Lung (tissue), 11 donors: ENCODE measurements at regions not wholly inside any gene's neighbourhood (a gene's known extent, or its start where the extent isn't known, plus 50 kb on each side); places are given as distances from the start of the nearest gene placed in this dataset.

Experiments
- ATAC-seq: fragments of 200-7000 bp; cut with Tn5 transposase; one replicate; pipeline ENCODE4 v1.9.1; 2020; ENCODE audit warnings: moderate number of reproducible peaks; ENCODE audit not compliant: insufficient read depth, low FRiP score
- DNase-seq, 3 donors: peaks; one replicate each; pipeline ENCODE4 v3.0.0-alpha.2; 2013 to 2017
- H3K27ac ChIP-seq, 2 donors: one replicate each; pipeline ENCODE4 v1.5.1; 2013; ENCODE audit warnings: mild to moderate bottlenecking in 2 of 2, moderate library complexity in 2 of 2, control low read depth in 1 of 2, inconsistent platforms in 1 of 2, low read depth in 1 of 2, low read length in 1 of 2
- H3K27me3 ChIP-seq, 3 donors: one replicate each; pipeline ENCODE4 v1.5.1; 2013; ENCODE audit warnings: low read length in 2 of 3; ENCODE audit not compliant: control insufficient read depth in 3 of 3, insufficient read depth in 3 of 3
- H3K36me3 ChIP-seq, 4 donors: one replicate each; pipeline ENCODE4 v1.5.1; 2013; ENCODE audit warnings: low read length in 4 of 4, mild to moderate bottlenecking in 1 of 4, moderate library complexity in 1 of 4; ENCODE audit not compliant: control insufficient read depth in 4 of 4, insufficient read depth in 4 of 4
- H3K4me1 ChIP-seq, 5 donors: one replicate each; pipeline ENCODE4 v1.5.1; 2013; ENCODE audit warnings: low read length in 5 of 5, mild to moderate bottlenecking in 2 of 5, moderate library complexity in 1 of 5; ENCODE audit not compliant: control insufficient read depth in 5 of 5, insufficient read depth in 5 of 5
- H3K4me3 ChIP-seq: one replicate; pipeline ENCODE4 v1.5.1; 2013; ENCODE audit warnings: mild to moderate bottlenecking, control low read depth, moderate library complexity
- H3K9ac ChIP-seq, 2 donors: one replicate each; pipeline ENCODE4 v1.5.1; 2013; ENCODE audit warnings: low read length in 2 of 2, control low read depth in 1 of 2; ENCODE audit not compliant: insufficient read depth in 1 of 2
- H3K9me3 ChIP-seq, 4 donors: one replicate each; pipeline ENCODE4 v1.5.1; 2013; ENCODE audit warnings: low read length in 3 of 4, mild to moderate bottlenecking in 1 of 4, moderate library complexity in 1 of 4; ENCODE audit not compliant: control insufficient read depth in 4 of 4, insufficient read depth in 3 of 4
- CTCF ChIP-seq: IDR thresholded peaks from 2 replicates; pipeline ENCODE4 v1.5.1; 2012; ENCODE audit warnings: mild to moderate bottlenecking; ENCODE audit errors: control extremely low read depth, extremely low read depth
- WGBS, 2 donors: extraction: QIAGEN DNeasy Blood & Tissue Kit; methylation state at CpG; one replicate each; pipeline ENCODE4 v1.1.7; 2013; 5-methylcytosine and 5-hydroxymethylcytosine counted together
- donor health status: control.
- donor health status: control.
- donor health status: Bipolar disorder and iron deficiency.
- donor health status: healthy.
- donor health status: DM: yes; HTN: yes; CAD: no.

DNA sequence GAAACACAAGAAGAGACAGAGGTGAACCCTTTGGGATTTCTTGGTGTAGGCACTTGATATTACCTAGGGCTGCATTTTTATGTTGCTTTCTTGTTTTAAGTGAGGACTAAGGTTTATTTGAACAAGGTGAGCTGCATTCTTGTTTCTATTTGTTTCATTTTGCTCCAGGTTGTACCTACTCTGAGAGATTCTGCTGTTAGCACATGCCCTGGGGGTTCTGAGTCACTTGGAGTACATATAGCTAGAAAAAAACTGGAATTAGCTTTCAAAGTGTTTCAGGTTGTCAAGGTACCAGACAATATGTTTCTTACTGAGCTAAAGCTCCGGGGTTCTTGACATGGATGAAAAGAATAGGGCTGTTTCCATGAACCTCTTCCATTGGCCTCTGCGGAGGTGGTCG lies 299.4 kb downstream of the ICE1 start:
- no peak overlapping the region for H3K9ac ChIP-seq

GRCh38 chr5:5719292-5719691 lies 296.8 kb downstream of the ICE1 start:
- Histone ChIP-seq H3K4me3 (no peak overlapping the region), H3K36me3 (no peaks in the 10 kb centered on the region), H3K9ac (no peak overlapping the region), H3K27me3 (no peaks in the 10 kb centered on the region), H3K9me3 (no peaks in the 10 kb centered on the region), H3K27ac (no peak overlapping the region), H3K4me1 (no peaks in the 10 kb centered on the region)
- no peak for TF ChIP-seq CTCF
- DNase-seq: peak in 2 of 3 donors; percentile 12 to 15
- no peak for ATAC-seq
- WGBS, 2 donors: 68 to 80% methylated on average over 5 of the region's 5 CpGs

More for the DNA sequence above, 299.4 kb downstream of the ICE1 start:
- Histone ChIP-seq H3K36me3 (no peaks in the 10 kb centered on the region), H3K4me3 (no peak overlapping the region), H3K4me1 (no peaks in the 10 kb centered on the region), H3K9me3 (no peaks in the 10 kb centered on the region), H3K27ac (no peak overlapping the region), H3K27me3 (no peaks in the 10 kb centered on the region)
- ATAC-seq: no peak
- no peak for DNase-seq
- TF ChIP-seq CTCF: no peak
- WGBS, 2 donors: 72 to 90% methylated on average over 3 of the region's 3 CpGs

DNA sequence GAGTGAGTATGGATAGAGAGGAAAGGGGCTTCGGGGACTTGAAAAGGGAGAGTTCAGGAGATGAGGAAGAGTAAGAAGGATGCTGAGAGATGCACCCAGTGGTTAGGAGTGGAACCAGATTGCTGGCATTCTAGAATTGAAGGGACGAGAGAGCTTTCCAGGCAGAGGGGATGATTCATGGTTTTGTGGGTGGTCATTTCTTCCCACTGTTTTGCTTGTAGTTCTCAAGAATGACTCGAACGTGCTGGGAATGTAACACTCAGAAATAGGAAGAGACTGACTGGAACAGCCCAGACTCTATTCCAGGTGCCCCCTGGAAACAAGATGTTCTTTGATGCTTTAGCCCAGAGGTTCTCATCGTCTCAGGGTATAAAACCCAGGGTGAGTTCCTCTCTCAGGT lies 294.2 kb downstream of the ICE1 start:
- Histone ChIP-seq H3K4me3 (no peak overlapping the region), H3K4me1 (peaks cover 0 to 2% (median 0%) of the 10 kb centered on the region in 5 donors), H3K27me3 (no peaks in the 10 kb centered on the region), H3K9me3 (no peaks in the 10 kb centered on the region), H3K27ac (no peak overlapping the region), H3K9ac (no peak overlapping the region), H3K36me3 (no peaks in the 10 kb centered on the region)
- WGBS, 2 donors: 82 to 87% methylated on average over 5 of the region's 5 CpGs
- no peak for DNase-seq
- no peak for ATAC-seq
- TF ChIP-seq CTCF: no peak

DNA sequence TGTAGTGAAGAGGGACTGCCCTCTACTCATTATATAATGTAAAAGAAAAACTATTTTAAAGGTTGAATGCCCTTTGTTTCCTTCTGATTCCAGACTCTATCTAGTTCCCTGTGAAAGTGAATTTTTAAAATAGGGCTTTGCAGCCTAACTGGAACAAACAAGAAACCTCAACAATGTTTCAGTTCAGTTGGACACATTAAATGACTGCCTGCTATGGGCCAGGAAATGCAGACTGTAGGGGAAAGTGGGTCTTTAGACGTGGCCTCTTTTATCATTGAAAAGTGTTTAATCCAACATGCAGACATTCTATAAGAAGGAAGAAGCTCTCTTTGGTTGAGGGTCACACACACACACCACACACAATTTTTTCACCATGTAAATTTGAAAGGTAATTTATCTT lies 289.1 kb downstream of the ICE1 start:
- H3K27me3 ChIP-seq: no peaks in the 10 kb centered on the region
- peaks cover 0 to 2% (median 0%) of the 10 kb centered on the region in 5 donors for H3K4me1 ChIP-seq
- H3K27ac ChIP-seq: no peak overlapping the region
- DNase-seq (no peak), ATAC-seq (no peak)
- 24 to 42% methylated on average over 1 of the region's 1 CpG for WGBS, 2 donors
- H3K4me3 ChIP-seq: no peak overlapping the region
- peaks cover 0 to 2% (median 0%) of the 10 kb centered on the region in 4 donors for H3K9me3 ChIP-seq
- TF ChIP-seq CTCF: no peak
- no peak overlapping the region for H3K9ac ChIP-seq
- H3K36me3 ChIP-seq: no peaks in the 10 kb centered on the region
